Kidney glomerular epithelial cell (primary cell): ENCODE measurements at regions not wholly inside any gene's neighbourhood (a gene's known extent, or its start where the extent isn't known, plus 50 kb on each side); places are given as distances from the start of the nearest gene placed in this dataset.
"Not testable (repeated sequence)": the region's sequence is repeated elsewhere in the genome, so short reads cannot be mapped to it uniquely, and the experiment has no call there.

Source experiments
- DNase-seq: peaks from one replicate; lab custom pipeline; 2025; lab: John Stamatoyannopoulos, UW

GRCh38 chr3:118512301-118512700 lies 522.3 kb downstream of the IGSF11 start:
- DNase-seq: no peak

- DNase-seq: no peak
Measured at GRCh38 chr3:118525077-118525476, 509.6 kb downstream of the IGSF11 start.

- no peak for DNase-seq
Measured at GRCh38 chr3:118526758-118527513, 507.7 kb downstream of the IGSF11 start.

- DNase-seq: no peak
Measured at GRCh38 chr3:118527514-118528044, 507.1 kb downstream of the IGSF11 start.

- no peak for DNase-seq
Measured at GRCh38 chr3:118529554-118529953, 505.1 kb downstream of the IGSF11 start.

- no peak for DNase-seq
Measured at GRCh38 chr3:118530350-118530922, 504.2 kb downstream of the IGSF11 start.

GRCh38 chr3:118530927-118531356 lies 503.7 kb downstream of the IGSF11 start:
- DNase-seq: not testable (repeated sequence)

GRCh38 chr3:118531816-118532215 lies 502.8 kb downstream of the IGSF11 start:
- DNase-seq: no peak

- DNase-seq: no peak
Measured at GRCh38 chr3:118533676-118534075, 501.0 kb downstream of the IGSF11 start.

- DNase-seq: no peak
Measured at GRCh38 chr3:118534519-118534918, 500.1 kb downstream of the IGSF11 start.

- DNase-seq: no peak
Measured at GRCh38 chr3:118536764-118537163, 497.9 kb downstream of the IGSF11 start.

- DNase-seq: no peak
Measured at GRCh38 chr3:118537454-118537853, 497.2 kb downstream of the IGSF11 start.

- DNase-seq: no peak
Measured at GRCh38 chr3:118538187-118538586, 496.5 kb downstream of the IGSF11 start.

- DNase-seq: not testable (repeated sequence)
Measured at GRCh38 chr3:118539820-118540447, 494.7 kb downstream of the IGSF11 start.

GRCh38 chr3:118540448-118540821 lies 494.2 kb downstream of the IGSF11 start:
- DNase-seq: not testable (repeated sequence)

- no peak for DNase-seq
Measured at GRCh38 chr3:118540826-118541225, 493.8 kb downstream of the IGSF11 start.

GRCh38 chr3:118541796-118542195 lies 492.9 kb downstream of the IGSF11 start:
- DNase-seq: no peak

GRCh38 chr3:118543832-118544231 lies 490.8 kb downstream of the IGSF11 start:
- DNase-seq: no peak

GRCh38 chr3:118544458-118544857 lies 490.2 kb downstream of the IGSF11 start:
- DNase-seq: no peak

GRCh38 chr3:118548434-118548833 lies 486.2 kb downstream of the IGSF11 start:
- no peak for DNase-seq

- DNase-seq: no peak
Measured at GRCh38 chr3:118550122-118550521, 484.5 kb downstream of the IGSF11 start.

GRCh38 chr3:118550556-118550955 lies 484.1 kb downstream of the IGSF11 start:
- no peak for DNase-seq
